ENCODE measurements at regions not wholly inside any gene's neighbourhood (a gene's known extent, or its start where the extent isn't known, plus 50 kb on each side); places are given as distances from the start of the nearest gene placed in this dataset.

DNA sequence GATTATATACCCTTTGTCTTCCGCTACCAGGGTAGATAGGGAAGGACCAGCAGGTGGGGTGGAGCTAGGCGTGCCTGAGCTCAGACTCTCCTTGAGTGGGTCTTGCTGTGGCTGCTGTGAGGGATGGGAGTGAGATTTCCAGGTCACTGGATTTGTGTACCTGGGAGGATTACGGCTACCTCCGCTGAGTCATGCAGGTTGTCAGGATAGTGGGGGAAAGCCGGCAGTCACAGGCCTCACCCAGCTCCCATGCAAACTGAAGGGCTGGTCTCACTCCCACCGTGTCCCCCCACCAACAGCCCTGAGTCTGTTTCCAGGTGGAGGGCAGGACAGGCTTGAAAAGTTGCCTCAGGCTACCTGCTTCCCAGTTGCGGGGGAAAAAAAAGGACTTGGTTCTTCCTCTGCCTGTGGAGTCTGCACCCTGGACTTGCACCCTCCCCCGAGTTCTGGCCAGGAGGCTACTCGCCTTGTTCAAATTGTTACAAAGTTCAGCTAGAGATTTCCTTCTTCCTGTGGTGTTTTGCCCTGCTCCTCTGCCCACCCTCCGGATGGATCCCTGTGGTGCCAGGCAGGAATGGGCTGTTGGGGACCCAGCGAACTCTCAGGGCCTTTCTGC is 268.3 kb downstream of the VAPA start:
- no peak for FAIRE-seq
- no peak for DNase-seq (ENCODE audit: insufficient read length, low spot score)
- TF ChIP-seq, protein P1, sequence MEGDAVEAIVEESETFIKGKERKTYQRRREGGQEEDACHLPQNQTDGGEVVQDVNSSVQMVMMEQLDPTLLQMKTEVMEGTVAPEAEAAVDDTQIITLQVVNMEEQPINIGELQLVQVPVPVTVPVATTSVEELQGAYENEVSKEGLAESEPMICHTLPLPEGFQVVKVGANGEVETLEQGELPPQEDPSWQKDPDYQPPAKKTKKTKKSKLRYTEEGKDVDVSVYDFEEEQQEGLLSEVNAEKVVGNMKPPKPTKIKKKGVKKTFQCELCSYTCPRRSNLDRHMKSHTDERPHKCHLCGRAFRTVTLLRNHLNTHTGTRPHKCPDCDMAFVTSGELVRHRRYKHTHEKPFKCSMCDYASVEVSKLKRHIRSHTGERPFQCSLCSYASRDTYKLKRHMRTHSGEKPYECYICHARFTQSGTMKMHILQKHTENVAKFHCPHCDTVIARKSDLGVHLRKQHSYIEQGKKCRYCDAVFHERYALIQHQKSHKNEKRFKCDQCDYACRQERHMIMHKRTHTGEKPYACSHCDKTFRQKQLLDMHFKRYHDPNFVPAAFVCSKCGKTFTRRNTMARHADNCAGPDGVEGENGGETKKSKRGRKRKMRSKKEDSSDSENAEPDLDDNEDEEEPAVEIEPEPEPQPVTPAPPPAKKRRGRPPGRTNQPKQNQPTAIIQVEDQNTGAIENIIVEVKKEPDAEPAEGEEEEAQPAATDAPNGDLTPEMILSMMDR (IDR thresholded peaks at IDR 0.05; ENCODE audit: insufficient read depth, missing control alignments) = no peak

GRCh38 chr18:10184776-10185175 is 269.7 kb upstream of the APCDD1 start:
- FAIRE-seq (no peak), DNase-seq (ENCODE audit: insufficient read length, low spot score) (no peak)
- TF ChIP-seq, protein P1 (IDR thresholded peaks at IDR 0.05; ENCODE audit: insufficient read depth, missing control alignments) = no peak

- no peak for DNase-seq (ENCODE audit: insufficient read length, low spot score)
- TF ChIP-seq, protein P1 (IDR thresholded peaks at IDR 0.05; ENCODE audit: insufficient read depth, missing control alignments) = no peak
- FAIRE-seq = no peak
These were observed 265.2 kb upstream of the APCDD1 start for GRCh38 chr18:10188971-10189810.

GRCh38 chr18:10190564-10190963 is 263.9 kb upstream of the APCDD1 start:
- TF ChIP-seq, protein P1 (IDR thresholded peaks at IDR 0.05; ENCODE audit: insufficient read depth, missing control alignments) = no peak
- no peak for DNase-seq (ENCODE audit: insufficient read length, low spot score)
- no peak for FAIRE-seq

GRCh38 chr18:10193444-10193843 is 261.0 kb upstream of the APCDD1 start:
- no peak for FAIRE-seq
- no peak for DNase-seq (ENCODE audit: insufficient read length, low spot score)
- TF ChIP-seq, protein P1 (IDR thresholded peaks at IDR 0.05; ENCODE audit: insufficient read depth, missing control alignments) = no peak

- TF ChIP-seq, protein P1 (IDR thresholded peaks at IDR 0.05; ENCODE audit: insufficient read depth, missing control alignments) = no peak
- FAIRE-seq = no peak
These were observed 259.8 kb upstream of the APCDD1 start for GRCh38 chr18:10194592-10194991.

DNA sequence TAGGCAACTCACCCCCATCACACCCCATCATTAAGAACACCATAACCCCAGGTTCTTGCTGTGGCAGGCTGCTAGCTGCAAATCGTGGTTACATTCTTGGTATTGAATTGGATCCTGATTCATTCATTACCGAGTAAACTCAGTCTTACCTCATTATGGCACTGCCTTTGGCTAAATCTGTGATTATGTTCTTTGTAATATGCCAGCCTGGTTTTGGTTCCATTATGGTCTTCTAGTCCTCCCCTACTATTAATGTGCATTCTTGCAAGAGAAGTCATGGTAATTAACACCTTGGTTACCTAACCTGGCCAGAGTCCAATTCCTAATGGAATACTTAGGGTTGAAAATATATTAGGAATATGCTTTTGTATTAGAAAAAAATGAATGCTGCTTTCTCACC is 258.9 kb upstream of the APCDD1 start:
- TF ChIP-seq, protein P1 (IDR thresholded peaks at IDR 0.05; ENCODE audit: insufficient read depth, missing control alignments) = no peak
- DNase-seq (ENCODE audit: insufficient read length, low spot score) = no peak
- no peak for FAIRE-seq

More at GRCh38 chr18:10194592-10194991, 259.8 kb upstream of the APCDD1 start:
- DNase-seq (ENCODE audit: insufficient read length, low spot score) = no peak

Data from D721Med (cell line).